Astrocyte of the cerebellum (primary cell): ENCODE measurements at regions not wholly inside any gene's neighbourhood (a gene's known extent, or its start where the extent isn't known, plus 50 kb on each side); places are given as distances from the start of the nearest gene placed in this dataset.
"Not testable (repeated sequence)": the region's sequence is repeated elsewhere in the genome, so short reads cannot be mapped to it uniquely, and the experiment has no call there.

Source experiments
- DNase-seq: peaks from one replicate; pipeline ENCODE4 v3.0.0-alpha.2; 2011; ENCODE audit warnings: low read depth
- H3K4me3 ChIP-seq: 2 replicates; pipeline ENCODE4 v1.5.1; 2011; ENCODE audit warnings: mild to moderate bottlenecking, low read depth, low read length, moderate library complexity
- CTCF ChIP-seq: IDR thresholded peaks from 2 replicates; pipeline ENCODE4 v1.5.1; 2012; ENCODE audit warnings: low read length, low read depth, moderate library complexity, mild to moderate bottlenecking; ENCODE audit errors: missing control alignments
- in situ Hi-C: cut with HindIII; loops from 2 replicates; pipeline ENCODE4 v1.10.0; 2017; ENCODE audit warnings: low sequenced_read_pairs

GRCh38 chr10:22810643-22811465, 96.5 kb upstream of the PIP4K2A start:
- in situ Hi-C loops: no loop called here
- no peak for TF ChIP-seq CTCF
- H3K4me3 ChIP-seq: no peak overlapping the region
- no peak for DNase-seq

GRCh38 chr10:22807238-22807637, 92.9 kb upstream of the PIP4K2A start:
- in situ Hi-C loops: no loop called here
- H3K4me3 ChIP-seq: no peak overlapping the region

GRCh38 chr10:22805304-22805703, 90.9 kb upstream of the PIP4K2A start:
- no peak overlapping the region for H3K4me3 ChIP-seq
- no peak for DNase-seq
- no peak for TF ChIP-seq CTCF
- in situ Hi-C loops: no loop called here

More at GRCh38 chr10:22807238-22807637, 92.9 kb upstream of the PIP4K2A start:
- DNase-seq: no peak
- no peak for TF ChIP-seq CTCF

GRCh38 chr10:22803261-22803885, 89.0 kb upstream of the PIP4K2A start:
- H3K4me3 ChIP-seq: no peak overlapping the region
- in situ Hi-C loops: no loop called here
- DNase-seq: peak; percentile 45
- no peak for TF ChIP-seq CTCF

GRCh38 chr10:22801785-22802184, 87.4 kb upstream of the PIP4K2A start:
- no peak for TF ChIP-seq CTCF
- no peak for DNase-seq
- no peak overlapping the region for H3K4me3 ChIP-seq
- in situ Hi-C loops: no loop called here

- DNase-seq, H3K4me3 ChIP-seq, in situ Hi-C loops: not testable (repeated sequence)
Observed at GRCh38 chr10:22797796-22798195, 83.4 kb upstream of the PIP4K2A start.

GRCh38 chr10:22795546-22795945, 81.2 kb upstream of the PIP4K2A start:
- no peak for TF ChIP-seq CTCF
- in situ Hi-C loops: no loop called here
- no peak for DNase-seq
- no peak overlapping the region for H3K4me3 ChIP-seq
